HG02571 (cell line): ENCODE measurements at regions not wholly inside any gene's neighbourhood (a gene's known extent, or its start where the extent isn't known, plus 50 kb on each side); places are given as distances from the start of the nearest gene placed in this dataset.

Experiments
- ATAC-seq: cut with Tn5 transposase; IDR thresholded peaks from one replicate; pipeline ENCODE4 v1.9.1; 2021; ENCODE audit warnings: mild to moderate bottlenecking, moderate library complexity; ENCODE audit not compliant: unreplicated experiment

GRCh38 chr10:113967126-113967525 is 76.5 kb upstream of the ADRB1 start:
- no peak for ATAC-seq

DNA sequence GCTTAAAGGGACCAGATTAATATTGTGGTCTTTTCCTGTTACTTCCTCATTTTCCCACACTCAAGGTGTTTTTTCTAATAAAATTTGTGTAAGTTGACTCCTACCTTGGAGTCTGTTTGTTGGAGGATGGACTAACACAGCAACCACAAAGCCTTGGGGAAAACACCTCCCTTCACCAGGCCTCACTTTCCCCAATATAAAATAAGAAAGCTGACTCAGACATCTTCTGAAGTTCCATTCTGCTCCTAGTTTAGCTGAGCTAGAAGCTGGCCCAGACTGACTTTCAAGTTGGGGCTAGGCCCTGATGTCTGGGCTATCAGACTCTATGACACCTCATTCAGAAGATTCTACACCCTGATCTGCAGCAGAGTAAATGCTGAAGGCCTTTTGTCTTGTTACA is 73.0 kb upstream of the ADRB1 start:
- no peak for ATAC-seq

GRCh38 chr10:113971349-113971973 is 72.2 kb upstream of the ADRB1 start:
- ATAC-seq = no peak

- no peak for ATAC-seq
Observed at GRCh38 chr10:113977174-113977573, 66.5 kb upstream of the ADRB1 start.

DNA sequence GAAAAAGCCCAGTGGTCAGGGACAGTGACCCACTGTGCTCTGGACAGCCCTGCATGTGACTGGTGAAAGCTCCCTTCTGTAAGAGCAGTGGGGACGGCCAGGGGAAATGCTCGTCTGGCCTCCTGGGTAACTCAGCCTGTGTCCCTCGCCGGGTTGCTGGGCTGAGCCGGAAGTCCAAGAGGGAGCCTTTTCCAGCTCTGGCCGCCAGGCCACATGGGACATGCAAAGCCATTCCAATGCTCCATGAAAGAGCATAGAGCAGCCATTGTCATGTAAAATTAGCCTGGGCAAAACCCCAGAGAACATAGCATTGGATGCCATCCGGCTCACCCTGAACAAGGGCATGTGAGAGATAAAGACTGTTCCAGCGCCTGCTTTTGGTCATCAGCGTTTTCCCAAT is 64.9 kb upstream of the ADRB1 start:
- ATAC-seq = no peak

- no peak for ATAC-seq
Observed at GRCh38 chr10:113979409-113979808, 64.3 kb upstream of the ADRB1 start.

DNA sequence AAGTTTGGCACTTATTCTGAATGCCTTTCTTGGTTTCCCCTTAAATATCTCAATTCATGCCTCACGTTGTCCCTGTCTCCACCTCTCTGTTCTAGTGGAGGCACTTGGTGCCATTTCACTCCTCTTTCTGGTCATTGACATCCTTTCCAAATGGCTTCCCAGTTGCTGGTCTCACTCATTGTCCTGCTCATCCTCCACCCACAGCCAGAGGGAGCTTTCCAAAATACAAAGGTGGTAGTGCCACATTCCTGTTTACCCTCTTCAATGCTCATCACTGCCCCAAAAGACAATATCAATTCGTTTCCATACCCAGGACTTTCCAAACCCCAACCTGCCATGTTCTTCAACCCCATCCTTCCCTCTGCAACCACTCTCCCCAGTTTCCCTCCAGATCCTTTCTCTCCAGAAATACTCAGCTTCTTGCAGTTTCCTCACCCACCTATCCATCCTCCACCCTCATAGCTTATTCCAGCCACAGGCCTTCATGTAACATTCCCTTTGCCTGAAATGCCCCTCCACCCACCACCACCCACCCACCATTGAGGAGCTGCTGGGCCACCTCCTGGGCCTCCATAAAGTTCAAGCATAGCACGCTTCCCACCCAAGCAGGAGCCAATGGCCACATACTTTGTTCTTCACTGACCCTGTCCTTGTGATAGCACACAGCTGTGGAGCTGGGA is 63.1 kb upstream of the ADRB1 start:
- no peak for ATAC-seq

- ATAC-seq = peak; percentile 40
Observed at GRCh38 chr10:113982296-113982695, 61.4 kb upstream of the ADRB1 start.

DNA sequence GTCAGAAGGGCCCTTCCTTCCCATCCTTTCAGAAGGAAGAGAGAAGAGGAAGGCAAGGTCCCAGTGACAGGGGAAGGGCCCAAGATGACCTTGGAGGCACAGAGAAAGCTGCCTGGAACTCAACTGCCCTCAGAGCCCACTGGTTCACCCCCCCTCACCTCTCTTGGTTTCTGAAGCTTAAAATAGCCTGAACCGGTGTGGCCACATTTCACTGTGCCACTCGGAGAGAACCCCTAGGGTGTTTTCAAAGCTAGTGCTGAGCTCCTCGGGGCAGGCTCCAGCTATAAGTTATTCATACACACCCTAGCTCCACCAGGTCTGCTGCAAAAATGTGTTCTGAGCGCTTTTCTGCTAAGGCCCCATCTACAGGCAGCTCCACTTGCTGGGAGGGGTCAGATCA is 60.9 kb upstream of the ADRB1 start:
- peak; percentile 87 for ATAC-seq

GRCh38 chr10:113983552-113983951 is 60.1 kb upstream of the ADRB1 start:
- ATAC-seq = no peak

- no peak for ATAC-seq
Observed at GRCh38 chr10:113985297-113985844, 58.3 kb upstream of the ADRB1 start.

GRCh38 chr10:113986316-113986715 is 57.4 kb upstream of the ADRB1 start:
- no peak for ATAC-seq

DNA sequence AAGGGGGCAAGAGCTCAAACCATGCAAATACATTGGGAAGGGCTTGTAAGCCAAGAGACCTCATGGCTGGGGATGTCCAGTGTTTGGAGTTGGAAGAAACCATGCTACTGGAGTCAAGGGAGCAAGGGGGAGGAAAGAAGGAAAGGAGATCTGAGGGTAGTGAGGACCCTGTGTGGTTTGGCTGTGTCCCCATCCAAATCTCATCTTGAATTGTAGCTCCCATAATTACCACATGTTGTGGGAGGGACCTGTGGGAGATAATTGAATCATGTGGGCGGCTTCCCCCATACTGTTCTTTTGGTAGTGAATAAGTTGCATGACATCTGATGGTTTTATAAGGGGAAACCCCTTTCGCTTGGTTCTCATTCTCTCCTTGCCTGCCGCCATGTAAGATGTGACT is 56.5 kb upstream of the ADRB1 start:
- ATAC-seq = no peak

GRCh38 chr10:113987805-113988204 is 55.9 kb upstream of the ADRB1 start:
- ATAC-seq = no peak

DNA sequence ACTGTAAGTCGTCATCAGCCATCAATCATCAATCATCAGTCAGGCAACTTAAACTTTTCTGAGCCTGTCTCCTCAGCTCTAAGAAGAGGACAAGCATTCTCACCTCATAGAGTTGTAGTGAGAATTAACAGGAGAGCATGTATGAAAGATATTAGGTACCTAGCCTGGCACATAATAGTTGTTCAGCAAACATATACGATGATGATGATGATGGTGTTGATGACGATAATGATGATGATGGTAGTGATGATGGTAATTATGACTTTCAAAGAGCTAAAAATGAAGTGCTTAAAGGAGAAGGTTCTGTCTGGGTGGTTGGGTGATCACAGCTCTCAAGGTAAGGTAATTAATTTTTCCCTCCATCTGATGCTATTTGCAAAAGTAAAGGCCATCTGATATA is 55.1 kb upstream of the ADRB1 start:
- ATAC-seq = no peak

- no peak for ATAC-seq
Observed at GRCh38 chr10:113991091-113991860, 52.4 kb upstream of the ADRB1 start.

DNA sequence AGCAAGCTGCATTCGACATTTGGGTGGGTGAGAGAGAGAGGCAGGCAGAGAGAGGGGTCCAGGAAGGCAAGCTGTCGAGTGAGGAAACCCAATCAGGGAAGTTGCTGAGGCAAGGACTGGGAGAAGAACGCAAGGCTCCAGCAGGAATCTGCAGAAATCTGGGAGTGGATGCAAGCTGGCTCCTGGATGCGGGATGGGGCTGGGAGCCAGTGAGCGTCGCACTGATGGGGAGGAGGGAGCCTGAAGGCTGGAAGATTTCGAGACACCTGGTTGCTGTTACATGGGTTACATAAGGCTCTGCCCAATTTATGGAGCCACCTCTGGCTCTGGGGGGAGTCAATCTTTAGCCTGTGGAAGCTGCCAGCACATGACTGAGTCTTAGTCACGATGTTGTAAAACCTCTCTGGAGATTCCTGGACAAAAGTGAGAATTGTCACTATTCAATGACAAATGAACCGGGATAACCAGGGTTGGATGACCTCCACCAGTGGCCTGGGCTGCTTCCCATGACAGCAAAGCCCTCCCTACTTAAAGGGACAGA is 51.1 kb upstream of the ADRB1 start:
- no peak for ATAC-seq

DNA sequence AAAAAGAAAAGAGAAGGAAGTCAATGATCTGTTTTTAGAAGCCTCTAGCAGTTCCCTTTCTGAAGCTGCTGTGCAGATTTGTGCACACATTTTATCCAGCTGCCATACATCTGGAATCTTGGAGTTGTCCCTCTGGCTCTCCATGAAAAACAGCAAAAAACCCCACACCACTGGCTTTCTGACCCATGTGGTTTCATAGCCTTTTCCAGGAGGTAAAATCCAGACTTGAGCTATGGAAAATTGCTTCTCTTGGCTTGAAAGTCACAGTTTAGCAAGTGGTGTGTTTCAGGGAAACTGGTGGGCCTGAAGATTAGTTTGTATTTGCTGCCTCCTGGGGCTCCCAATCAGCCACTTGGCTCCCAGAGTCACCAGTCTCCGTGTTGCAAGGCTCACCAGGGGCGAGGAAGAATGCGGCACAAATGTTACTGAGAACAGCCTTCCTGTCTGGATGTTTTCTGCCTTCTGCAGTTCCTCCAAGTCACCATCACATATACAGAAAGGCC is 50.1 kb upstream of the ADRB1 start:
- ATAC-seq = no peak
